ENCODE measurements at regions not wholly inside any gene's neighbourhood (a gene's known extent, or its start where the extent isn't known, plus 50 kb on each side); places are given as distances from the start of the nearest gene placed in this dataset.

- TF ChIP-seq POLR2A (IDR thresholded peaks at IDR 0.05): no peak
- no peak for TF ChIP-seq CTCF (IDR thresholded peaks at IDR 0.05)
Observed at GRCh38 chr1:5119366-5120234, 465.2 kb downstream of the AJAP1 start.

Measured in right lobe of liver (tissue), 4 donors.